Osteocyte (in vitro differentiated cells): ENCODE measurements at regions not wholly inside any gene's neighbourhood (a gene's known extent, or its start where the extent isn't known, plus 50 kb on each side); places are given as distances from the start of the nearest gene placed in this dataset.
"Not testable (repeated sequence)": the region's sequence is repeated elsewhere in the genome, so short reads cannot be mapped to it uniquely, and the experiment has no call there.

Experiments
- DNase-seq: peaks from one replicate; pipeline ENCODE4 v3.0.0; 2021; ENCODE audit warnings: mixed read lengths; ENCODE audit not compliant: unreplicated experiment; ENCODE audit errors: extremely low spot score
- H3K27ac Mint-ChIP-seq: one replicate; pipeline ENCODE4 v1.8.0; 2021; ENCODE audit warnings: mild to moderate bottlenecking, mixed read lengths; ENCODE audit not compliant: unreplicated experiment
- H3K27me3 Mint-ChIP-seq: one replicate; pipeline ENCODE4 v1.8.0; 2021; ENCODE audit warnings: mixed read lengths; ENCODE audit not compliant: unreplicated experiment
- H3K36me3 Mint-ChIP-seq: one replicate; pipeline ENCODE4 v1.8.0; 2021; ENCODE audit warnings: mixed read lengths; ENCODE audit not compliant: unreplicated experiment
- H3K4me1 Mint-ChIP-seq: one replicate; pipeline ENCODE4 v1.8.0; 2021; ENCODE audit warnings: mixed read lengths; ENCODE audit not compliant: unreplicated experiment
- H3K4me3 Mint-ChIP-seq: one replicate; pipeline ENCODE4 v1.8.0; 2021; ENCODE audit warnings: mild to moderate bottlenecking, moderate library complexity, mixed read lengths; ENCODE audit not compliant: unreplicated experiment
- H3K9me3 Mint-ChIP-seq: one replicate; pipeline ENCODE4 v1.8.0; 2021; ENCODE audit warnings: mixed read lengths; ENCODE audit not compliant: unreplicated experiment
- TF ChIP-seq, protein P1 (sequence below): fragments of 200-600 bp; sonication (generic); IDR thresholded peaks from 2 replicates; pipeline ENCODE4 v1.5.0; 2021; ENCODE audit warnings: antibody characterized with exemption, mild to moderate bottlenecking, moderate library complexity

DNA sequence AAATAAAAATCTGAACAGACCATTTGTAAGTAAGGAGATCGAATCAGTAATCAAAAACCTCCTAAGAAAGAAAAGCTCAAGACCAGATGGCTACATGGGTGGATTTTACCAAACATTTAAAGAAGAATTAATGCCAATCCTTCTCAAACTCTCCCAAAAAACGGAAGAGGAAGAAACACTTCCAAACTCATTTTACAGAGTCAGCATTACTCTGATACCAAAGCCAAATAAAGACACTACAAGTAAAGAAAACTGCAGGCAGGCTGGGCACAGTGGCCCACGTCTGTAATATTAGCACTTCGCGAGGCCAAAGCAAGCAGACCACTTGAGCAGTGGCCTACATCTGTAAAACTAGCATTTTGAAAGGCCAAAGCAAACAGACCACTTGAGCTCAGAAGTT lies 159.8 kb downstream of the DPY19L2 start:
- TF ChIP-seq, protein P1, sequence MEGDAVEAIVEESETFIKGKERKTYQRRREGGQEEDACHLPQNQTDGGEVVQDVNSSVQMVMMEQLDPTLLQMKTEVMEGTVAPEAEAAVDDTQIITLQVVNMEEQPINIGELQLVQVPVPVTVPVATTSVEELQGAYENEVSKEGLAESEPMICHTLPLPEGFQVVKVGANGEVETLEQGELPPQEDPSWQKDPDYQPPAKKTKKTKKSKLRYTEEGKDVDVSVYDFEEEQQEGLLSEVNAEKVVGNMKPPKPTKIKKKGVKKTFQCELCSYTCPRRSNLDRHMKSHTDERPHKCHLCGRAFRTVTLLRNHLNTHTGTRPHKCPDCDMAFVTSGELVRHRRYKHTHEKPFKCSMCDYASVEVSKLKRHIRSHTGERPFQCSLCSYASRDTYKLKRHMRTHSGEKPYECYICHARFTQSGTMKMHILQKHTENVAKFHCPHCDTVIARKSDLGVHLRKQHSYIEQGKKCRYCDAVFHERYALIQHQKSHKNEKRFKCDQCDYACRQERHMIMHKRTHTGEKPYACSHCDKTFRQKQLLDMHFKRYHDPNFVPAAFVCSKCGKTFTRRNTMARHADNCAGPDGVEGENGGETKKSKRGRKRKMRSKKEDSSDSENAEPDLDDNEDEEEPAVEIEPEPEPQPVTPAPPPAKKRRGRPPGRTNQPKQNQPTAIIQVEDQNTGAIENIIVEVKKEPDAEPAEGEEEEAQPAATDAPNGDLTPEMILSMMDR = no peak
- Mint-ChIP-seq H3K4me1 (no peaks in the 10 kb centered on the region), H3K36me3 (no peaks in the 10 kb centered on the region), H3K4me3 (no peak overlapping the region), H3K27ac (no peak overlapping the region), H3K9me3 (peaks cover 15% of the 10 kb centered on the region), H3K27me3 (peaks cover 14% of the 10 kb centered on the region)
- DNase-seq = no peak

DNA sequence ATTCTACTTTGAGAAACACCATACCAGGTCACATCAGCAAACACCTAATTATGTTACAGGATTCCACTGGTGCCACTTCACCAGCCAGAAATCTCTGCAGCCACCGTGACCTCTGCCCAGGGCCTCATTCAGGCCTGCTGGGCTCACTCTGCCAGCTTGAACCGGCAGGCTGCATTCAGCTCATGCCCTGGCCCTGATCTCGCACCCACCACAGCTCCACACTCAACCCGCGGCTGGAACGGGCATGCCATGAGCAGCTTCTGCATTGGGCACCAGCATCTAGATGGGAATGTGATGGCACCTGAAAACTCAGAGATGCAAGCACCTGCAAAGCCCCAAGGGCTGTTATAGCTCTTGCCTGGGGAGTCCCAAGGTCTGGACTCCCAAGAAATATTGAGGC lies 168.7 kb downstream of the DPY19L2 start:
- H3K4me1 Mint-ChIP-seq = no peaks in the 10 kb centered on the region
- peaks cover 10% of the 10 kb centered on the region for H3K27me3 Mint-ChIP-seq
- no peak overlapping the region for H3K27ac Mint-ChIP-seq
- DNase-seq = no peak
- peaks cover 6% of the 10 kb centered on the region for H3K9me3 Mint-ChIP-seq
- no peaks in the 10 kb centered on the region for H3K36me3 Mint-ChIP-seq
- no peak overlapping the region for H3K4me3 Mint-ChIP-seq
- TF ChIP-seq, protein P1 = no peak

DNA sequence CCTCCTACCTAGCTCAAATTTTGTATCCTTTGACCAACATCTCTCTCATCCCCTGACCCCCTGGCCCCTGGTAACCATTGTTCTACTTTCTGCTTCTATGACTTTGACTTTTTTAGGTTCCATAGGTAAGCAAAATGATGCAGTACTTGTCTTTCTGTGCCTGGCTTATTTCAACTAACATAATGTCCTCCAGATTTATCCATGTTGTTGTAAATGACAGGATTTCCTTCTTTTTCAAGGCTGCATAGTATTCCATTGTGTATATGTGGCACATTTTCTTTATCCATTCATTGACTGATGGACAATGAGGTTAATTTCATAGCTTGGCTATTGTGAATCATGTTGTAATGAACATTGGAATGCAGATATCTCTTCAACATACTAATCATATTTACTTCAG lies 170.1 kb downstream of the DPY19L2 start:
- DNase-seq = no peak
- no peaks in the 10 kb centered on the region for H3K4me1 Mint-ChIP-seq
- peaks cover 3% of the 10 kb centered on the region for H3K27me3 Mint-ChIP-seq
- H3K9me3 Mint-ChIP-seq = peaks cover 6% of the 10 kb centered on the region
- TF ChIP-seq, protein P1 = no peak
- H3K36me3 Mint-ChIP-seq = no peaks in the 10 kb centered on the region
- H3K4me3 Mint-ChIP-seq = no peak overlapping the region
- H3K27ac Mint-ChIP-seq = no peak overlapping the region

DNA sequence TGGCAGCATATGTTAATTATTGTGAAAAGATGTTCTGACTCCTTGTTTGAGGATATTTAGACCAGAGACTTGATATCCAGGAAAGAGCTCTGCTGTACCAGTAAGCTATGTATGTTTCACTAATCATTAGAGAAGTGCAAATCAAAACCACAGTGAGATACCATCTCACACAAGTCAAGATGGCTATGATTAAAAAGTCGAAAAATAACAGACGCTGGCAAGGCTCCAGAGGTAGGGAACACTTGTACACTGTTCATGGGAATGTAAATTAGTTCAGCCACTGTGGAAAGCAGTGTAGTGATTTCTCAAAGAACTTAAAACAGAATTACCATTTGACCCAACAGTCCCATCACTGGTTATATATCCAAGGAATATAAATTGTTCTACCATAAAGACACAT lies 171.6 kb downstream of the DPY19L2 start:
- Mint-ChIP-seq H3K27ac (no peak overlapping the region), H3K4me3 (no peak overlapping the region), H3K9me3 (peaks cover 14% of the 10 kb centered on the region), H3K4me1 (no peaks in the 10 kb centered on the region), H3K27me3 (peaks cover 4% of the 10 kb centered on the region), H3K36me3 (no peaks in the 10 kb centered on the region)
- TF ChIP-seq, protein P1 = no peak
- no peak for DNase-seq

DNA sequence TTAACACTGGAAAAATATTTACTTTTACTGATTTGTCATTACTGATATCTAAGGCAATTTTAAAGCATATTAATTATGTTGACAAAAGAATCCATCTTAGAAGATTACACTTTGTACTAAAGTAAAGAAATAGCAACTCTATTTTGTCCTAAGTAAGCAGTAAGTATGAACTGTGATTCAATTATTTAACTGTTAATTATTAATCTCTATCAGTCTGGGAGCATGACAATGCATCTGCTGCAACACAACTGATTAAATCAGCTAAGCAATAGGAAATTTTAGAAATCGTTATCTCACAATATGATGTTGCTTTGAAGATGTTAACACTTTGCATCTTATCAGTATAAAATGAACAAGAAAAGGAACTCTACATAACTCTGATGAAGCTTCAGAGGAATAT lies 172.3 kb downstream of the DPY19L2 start:
- TF ChIP-seq, protein P1 = no peak
- Mint-ChIP-seq H3K9me3 (peaks cover 21% of the 10 kb centered on the region), H3K4me1 (no peaks in the 10 kb centered on the region), H3K36me3 (no peaks in the 10 kb centered on the region), H3K4me3 (no peak overlapping the region), H3K27ac (no peak overlapping the region), H3K27me3 (peaks cover 8% of the 10 kb centered on the region)
- no peak for DNase-seq

DNA sequence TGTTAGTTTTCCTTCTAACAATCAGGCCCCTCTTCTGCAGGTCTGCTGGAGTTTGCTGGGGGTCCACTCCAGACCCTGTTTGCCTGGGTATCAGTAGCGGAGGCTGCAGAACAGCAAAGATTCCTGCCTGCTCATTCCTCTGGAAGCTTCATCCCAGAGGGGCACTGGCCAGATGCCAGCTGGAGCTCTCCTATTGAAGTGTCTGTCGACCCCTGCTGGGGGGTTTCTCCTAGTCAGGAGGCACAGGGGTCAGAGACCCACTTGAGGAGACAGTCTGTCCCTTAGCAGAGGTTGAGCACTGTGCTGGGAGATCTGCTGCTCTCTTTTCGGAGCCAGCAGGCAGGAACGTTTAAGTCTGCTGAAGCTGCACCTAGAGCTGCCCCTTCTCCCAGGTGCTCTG lies 174.9 kb downstream of the DPY19L2 start:
- H3K4me1 Mint-ChIP-seq, H3K4me3 Mint-ChIP-seq, DNase-seq, H3K36me3 Mint-ChIP-seq, H3K27ac Mint-ChIP-seq: not testable (repeated sequence)
- peaks cover 23% of the 10 kb centered on the region for H3K9me3 Mint-ChIP-seq
- H3K27me3 Mint-ChIP-seq = peaks cover 11% of the 10 kb centered on the region
